HG03025 (cell line): ENCODE measurements at regions not wholly inside any gene's neighbourhood (a gene's known extent, or its start where the extent isn't known, plus 50 kb on each side); places are given as distances from the start of the nearest gene placed in this dataset.
"Not testable (repeated sequence)": the region's sequence is repeated elsewhere in the genome, so short reads cannot be mapped to it uniquely, and the experiment has no call there.

Experiments
- ATAC-seq: cut with Tn5 transposase; IDR thresholded peaks from one replicate; pipeline ENCODE4 v1.9.1; 2021; ENCODE audit warnings: mild to moderate bottlenecking, moderate library complexity; ENCODE audit not compliant: unreplicated experiment, low FRiP score

- no peak for ATAC-seq
Measured at GRCh38 chr3:81072591-81072990, 688.9 kb downstream of the GBE1 start.

GRCh38 chr3:81068546-81068945, 692.9 kb downstream of the GBE1 start:
- no peak for ATAC-seq

- no peak for ATAC-seq
Measured at GRCh38 chr3:81063896-81064295, 697.5 kb downstream of the GBE1 start.

- not testable (repeated sequence) for ATAC-seq
Measured at GRCh38 chr3:81051133-81051532, 710.3 kb downstream of the GBE1 start.

GRCh38 chr3:81048058-81048665, 713.3 kb downstream of the GBE1 start:
- ATAC-seq = no peak

GRCh38 chr3:81045976-81046375, 715.5 kb downstream of the GBE1 start:
- ATAC-seq = no peak

GRCh38 chr3:81045246-81045645, 716.2 kb downstream of the GBE1 start:
- ATAC-seq = no peak

GRCh38 chr3:81043660-81044199, 717.7 kb downstream of the GBE1 start:
- no peak for ATAC-seq

GRCh38 chr3:81043009-81043408, 718.4 kb downstream of the GBE1 start:
- ATAC-seq = no peak

- ATAC-seq = no peak
Measured at GRCh38 chr3:81041331-81041730, 720.1 kb downstream of the GBE1 start.

- ATAC-seq = no peak
Measured at GRCh38 chr3:81040107-81040506, 721.3 kb downstream of the GBE1 start.

- ATAC-seq = no peak
Measured at GRCh38 chr3:81033684-81034083, 727.8 kb downstream of the GBE1 start.

- no peak for ATAC-seq
Measured at GRCh38 chr3:81033185-81033584, 728.3 kb downstream of the GBE1 start.

- ATAC-seq = no peak
Measured at GRCh38 chr3:81029861-81030260, 731.6 kb downstream of the GBE1 start.

- no peak for ATAC-seq
Measured at GRCh38 chr3:81027344-81027743, 734.1 kb downstream of the GBE1 start.

- no peak for ATAC-seq
Measured at GRCh38 chr3:81024560-81024959, 736.9 kb downstream of the GBE1 start.

- ATAC-seq = no peak
Measured at GRCh38 chr3:81022339-81022738, 739.1 kb downstream of the GBE1 start.

GRCh38 chr3:81013360-81013759, 748.1 kb downstream of the GBE1 start:
- ATAC-seq = no peak

- ATAC-seq = no peak
Measured at GRCh38 chr3:81005992-81006391, 755.5 kb downstream of the GBE1 start.

GRCh38 chr3:81003817-81004216, 757.6 kb downstream of the GBE1 start:
- no peak for ATAC-seq

- ATAC-seq = no peak
Measured at GRCh38 chr3:81003008-81003645, 758.3 kb downstream of the GBE1 start.

- no peak for ATAC-seq
Measured at GRCh38 chr3:80999481-80999880, 762.0 kb downstream of the GBE1 start.
